GM23338 (cell line): ENCODE measurements at regions not wholly inside any gene's neighbourhood (a gene's known extent, or its start where the extent isn't known, plus 50 kb on each side); places are given as distances from the start of the nearest gene placed in this dataset.

Experiments
- CREB1 ChIP-seq: fragments of 250-450 bp; sonication (Bioruptor Pico); IDR thresholded peaks from 2 replicates; pipeline ENCODE4 v1.5.0; 2020; ENCODE audit warnings: low read depth, mild to moderate bottlenecking, moderate library complexity
- CTCF ChIP-seq, 2 experiments: fragments of 200-600 bp in 1 of 2; sonication (generic) in 1 of 2; conservative IDR thresholded peaks; 2 replicates each; pipeline versions ENCODE4 v1.5.1 to v1.6.1; 2016 to 2017; ENCODE audit warnings: antibody characterized with exemption in 2 of 2, low read depth in 2 of 2, mild to moderate bottlenecking in 2 of 2, moderate library complexity in 1 of 2
- EZH2 ChIP-seq: fragments of 200-600 bp; sonication (generic); IDR thresholded peaks from one replicate; pipeline ENCODE4 v1.8.0; 2017; ENCODE audit warnings: antibody characterized with exemption, mild to moderate bottlenecking, low read depth; ENCODE audit not compliant: unreplicated experiment
- EZH2phosphoT487 ChIP-seq: fragments of 200-600 bp; sonication (generic); IDR thresholded peaks from one replicate; pipeline ENCODE4 v1.8.1; 2018; ENCODE audit warnings: antibody characterized with exemption; ENCODE audit not compliant: unreplicated experiment
- JUNB ChIP-seq: IDR thresholded peaks from one replicate; pipeline ENCODE4 v1.6.1; 2016; ENCODE audit warnings: antibody characterized with exemption; ENCODE audit not compliant: unreplicated experiment
- POLR2AphosphoS5 ChIP-seq: IDR thresholded peaks from 2 replicates; pipeline ENCODE4 v1.6.1; 2016; ENCODE audit warnings: antibody characterized with exemption, low read depth
- ZNF114 ChIP-seq: fragments of 250-450 bp; sonication (Bioruptor Pico); IDR thresholded peaks from 2 replicates; pipeline ENCODE4 v1.5.0; 2020; ENCODE audit warnings: mild to moderate bottlenecking, moderate library complexity
- ZNF331 ChIP-seq: fragments of 250-450 bp; sonication (Bioruptor Pico); IDR thresholded peaks from 2 replicates; pipeline ENCODE4 v1.5.0; 2020; ENCODE audit warnings: low read depth, mild to moderate bottlenecking, moderate library complexity
- ZNF462 ChIP-seq: fragments of 250-450 bp; sonication (Bioruptor Pico); IDR thresholded peaks from 2 replicates; pipeline ENCODE4 v1.5.0; 2020; ENCODE audit warnings: mild to moderate bottlenecking, moderate library complexity
- TF ChIP-seq, protein P1 (sequence below): IDR thresholded peaks from one replicate; pipeline ENCODE4 v1.6.1; 2018; ENCODE audit warnings: antibody characterized with exemption; ENCODE audit not compliant: unreplicated experiment

DNA sequence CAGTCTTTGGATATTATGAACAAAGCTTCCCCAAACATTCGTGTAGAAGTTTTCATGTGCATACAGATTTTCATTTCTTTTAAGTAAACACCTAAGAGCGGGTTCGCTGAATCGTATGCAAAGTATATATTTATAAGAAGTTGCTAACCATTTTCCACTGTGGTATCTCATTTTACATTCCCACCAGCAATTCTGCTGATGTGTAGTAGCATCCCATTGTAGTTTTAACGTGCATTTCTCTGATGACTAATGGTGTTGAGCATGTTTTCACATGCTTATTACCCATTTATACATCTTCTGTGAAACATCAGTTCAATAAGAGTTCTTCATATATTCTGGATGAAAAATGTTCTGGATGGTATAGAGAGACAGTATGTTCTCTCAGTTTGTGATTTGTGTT, 97.4 kb downstream of the IYD start:
- TF ChIP-seq EZH2 (no peak), POLR2AphosphoS5 (no peak), CTCF (conservative IDR thresholded peaks at IDR 0.05; ENCODE audit: low read depth in 2 of 2) (no peak), ZNF114 (CRISPR knock-in tag) (no peak), EZH2phosphoT487 (no peak), JUNB (no peak), CREB1 (CRISPR knock-in tag) (no peak), ZNF462 (CRISPR knock-in tag) (no peak), ZNF331 (CRISPR knock-in tag) (no peak)
- TF ChIP-seq, protein P1, sequence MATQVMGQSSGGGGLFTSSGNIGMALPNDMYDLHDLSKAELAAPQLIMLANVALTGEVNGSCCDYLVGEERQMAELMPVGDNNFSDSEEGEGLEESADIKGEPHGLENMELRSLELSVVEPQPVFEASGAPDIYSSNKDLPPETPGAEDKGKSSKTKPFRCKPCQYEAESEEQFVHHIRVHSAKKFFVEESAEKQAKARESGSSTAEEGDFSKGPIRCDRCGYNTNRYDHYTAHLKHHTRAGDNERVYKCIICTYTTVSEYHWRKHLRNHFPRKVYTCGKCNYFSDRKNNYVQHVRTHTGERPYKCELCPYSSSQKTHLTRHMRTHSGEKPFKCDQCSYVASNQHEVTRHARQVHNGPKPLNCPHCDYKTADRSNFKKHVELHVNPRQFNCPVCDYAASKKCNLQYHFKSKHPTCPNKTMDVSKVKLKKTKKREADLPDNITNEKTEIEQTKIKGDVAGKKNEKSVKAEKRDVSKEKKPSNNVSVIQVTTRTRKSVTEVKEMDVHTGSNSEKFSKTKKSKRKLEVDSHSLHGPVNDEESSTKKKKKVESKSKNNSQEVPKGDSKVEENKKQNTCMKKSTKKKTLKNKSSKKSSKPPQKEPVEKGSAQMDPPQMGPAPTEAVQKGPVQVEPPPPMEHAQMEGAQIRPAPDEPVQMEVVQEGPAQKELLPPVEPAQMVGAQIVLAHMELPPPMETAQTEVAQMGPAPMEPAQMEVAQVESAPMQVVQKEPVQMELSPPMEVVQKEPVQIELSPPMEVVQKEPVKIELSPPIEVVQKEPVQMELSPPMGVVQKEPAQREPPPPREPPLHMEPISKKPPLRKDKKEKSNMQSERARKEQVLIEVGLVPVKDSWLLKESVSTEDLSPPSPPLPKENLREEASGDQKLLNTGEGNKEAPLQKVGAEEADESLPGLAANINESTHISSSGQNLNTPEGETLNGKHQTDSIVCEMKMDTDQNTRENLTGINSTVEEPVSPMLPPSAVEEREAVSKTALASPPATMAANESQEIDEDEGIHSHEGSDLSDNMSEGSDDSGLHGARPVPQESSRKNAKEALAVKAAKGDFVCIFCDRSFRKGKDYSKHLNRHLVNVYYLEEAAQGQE: no peak
